Brain microvascular endothelial cell (primary cell): ENCODE measurements at regions not wholly inside any gene's neighbourhood (a gene's known extent, or its start where the extent isn't known, plus 50 kb on each side); places are given as distances from the start of the nearest gene placed in this dataset.

Source experiments
- DNase-seq: peaks from one replicate; pipeline ENCODE4 v3.0.0-alpha.2; 2020
- H3K27ac ChIP-seq: fragments of 250-450 bp; sonication (Bioruptor Pico); 2 replicates; pipeline ENCODE4 v1.5.1; 2020; ENCODE audit warnings: mild to moderate bottlenecking, moderate library complexity
- H3K27me3 ChIP-seq: fragments of 250-450 bp; sonication (Bioruptor Pico); replicated peaks from 2 replicates; pipeline ENCODE4 v1.5.1; 2020; ENCODE audit warnings: mild to moderate bottlenecking
- H3K36me3 ChIP-seq: fragments of 250-450 bp; sonication (Bioruptor Pico); replicated peaks from 2 replicates; pipeline ENCODE4 v1.5.1; 2020; ENCODE audit warnings: mild to moderate bottlenecking
- H3K4me3 ChIP-seq: 2 replicates; pipeline ENCODE4 v1.5.1; 2011; ENCODE audit warnings: low read depth, mild to moderate bottlenecking, control low read depth, low read length, moderate library complexity
- CTCF ChIP-seq: IDR thresholded peaks from 2 replicates; pipeline ENCODE4 v1.5.1; 2011; ENCODE audit warnings: low read depth, mild to moderate bottlenecking, moderate library complexity, low read length, control low read depth, inconsistent platforms; ENCODE audit errors: missing control alignments
- in situ Hi-C: cut with HindIII; loops from 2 replicates; pipeline ENCODE4 v1.10.0; 2017; ENCODE audit warnings: low sequenced_read_pairs, low pct_ligation_motif_present

DNA sequence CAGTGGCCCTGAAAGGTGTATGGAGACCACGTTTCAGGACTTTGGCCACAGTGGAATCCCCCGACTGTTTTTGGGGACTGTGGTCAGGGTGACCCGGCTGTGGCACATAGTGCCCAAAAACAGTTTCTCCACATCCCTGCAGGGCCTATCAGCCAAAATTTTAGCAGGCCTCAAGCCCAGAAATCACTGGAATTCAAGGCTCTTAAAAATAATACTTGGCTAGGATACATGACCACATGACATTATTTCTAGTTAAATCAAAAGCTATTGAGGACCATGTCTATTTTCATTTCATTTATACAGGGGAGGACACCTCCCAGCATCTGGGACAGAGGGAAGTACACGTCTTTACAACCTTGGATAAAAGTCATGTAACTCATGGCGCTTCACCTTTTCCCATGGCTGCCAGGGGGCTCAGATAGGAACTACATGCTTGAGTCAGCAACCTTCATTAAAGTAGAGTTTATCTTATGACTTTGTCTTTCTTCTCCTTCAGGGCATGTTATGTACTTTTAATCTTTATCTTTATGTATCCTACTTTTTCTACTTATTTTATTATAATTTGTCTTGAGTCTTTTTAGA, 70.8 kb upstream of the CD93 start:
- no peaks in the 10 kb centered on the region for H3K36me3 ChIP-seq
- DNase-seq, result no peak
- no peaks in the 10 kb centered on the region for H3K27me3 ChIP-seq
- TF ChIP-seq CTCF, result no peak
- peak overlapping the region; percentile 61 for H3K27ac ChIP-seq
- in situ Hi-C loops, result no loop called here
- H3K4me3 ChIP-seq, result no peak overlapping the region

DNA sequence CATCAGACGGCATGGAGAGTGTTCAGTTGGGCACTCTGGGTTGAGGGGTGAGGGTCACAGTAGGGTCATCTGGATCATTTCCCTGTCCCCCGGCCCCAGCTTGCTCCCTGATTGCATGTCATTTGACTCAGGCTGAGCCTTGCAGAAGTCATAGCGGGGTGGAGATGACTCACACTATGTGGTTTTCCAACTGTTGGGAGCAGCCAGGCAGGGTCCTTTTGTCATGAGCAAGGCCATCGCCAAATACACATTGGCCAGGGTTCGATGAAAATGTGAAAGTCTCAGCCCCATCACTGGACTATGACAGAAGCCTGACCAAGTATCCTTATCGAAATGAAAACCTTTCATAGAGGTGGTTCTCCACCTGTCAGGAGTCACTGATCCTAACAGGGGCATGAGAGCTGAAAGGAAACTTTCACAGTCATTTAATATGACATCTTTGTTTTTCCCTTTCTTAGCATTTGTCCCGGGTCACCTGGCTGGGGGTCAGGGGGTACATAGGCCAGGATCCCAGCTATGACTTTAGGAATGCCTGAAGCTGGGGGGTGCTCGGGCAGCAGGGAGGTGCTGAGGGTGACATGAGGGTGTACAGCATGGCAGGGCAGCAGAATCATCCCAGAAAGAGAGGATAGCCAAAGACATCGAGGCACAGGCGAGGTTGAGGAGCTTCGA, 70.2 kb upstream of the CD93 start:
- peak; percentile 82 for DNase-seq
- Histone ChIP-seq H3K4me3 (no peak overlapping the region), H3K36me3 (no peaks in the 10 kb centered on the region), H3K27me3 (no peaks in the 10 kb centered on the region), H3K27ac (peak overlapping the region; percentile 61)
- in situ Hi-C loops, result no loop called here
- TF ChIP-seq CTCF, result no peak

- no peaks in the 10 kb centered on the region for H3K27me3 ChIP-seq
- in situ Hi-C loops, result no loop called here
- no peak for TF ChIP-seq CTCF
- H3K36me3 ChIP-seq, result no peaks in the 10 kb centered on the region
- no peak overlapping the region for H3K27ac ChIP-seq
- no peak overlapping the region for H3K4me3 ChIP-seq
- DNase-seq, result no peak
Measured at GRCh38 chr20:23155141-23155590, 69.0 kb upstream of the CD93 start.

GRCh38 chr20:23153696-23154341, 67.7 kb upstream of the CD93 start:
- Histone ChIP-seq H3K27me3 (no peaks in the 10 kb centered on the region), H3K27ac (no peak overlapping the region), H3K36me3 (no peaks in the 10 kb centered on the region), H3K4me3 (no peak overlapping the region)
- in situ Hi-C loops, result no loop called here
- DNase-seq, result no peak
- TF ChIP-seq CTCF, result no peak

- Histone ChIP-seq H3K27ac (peak overlapping the region; percentile 51), H3K36me3 (no peaks in the 10 kb centered on the region), H3K4me3 (no peak overlapping the region), H3K27me3 (no peaks in the 10 kb centered on the region)
- in situ Hi-C loops, result no loop called here
- TF ChIP-seq CTCF, result no peak
- DNase-seq, result no peak
Measured at GRCh38 chr20:23152902-23153301, 66.8 kb upstream of the CD93 start.
